SK-N-SH (cell line): ENCODE measurements at regions not wholly inside any gene's neighbourhood (a gene's known extent, or its start where the extent isn't known, plus 50 kb on each side); places are given as distances from the start of the nearest gene placed in this dataset.

ENCODE experiments used
- CTCF ChIA-PET: fragments of 300-600, 350-600 bp; formaldehyde crosslinking; extraction: SDS; loops from one replicate; lab custom pipeline; 2021; lab: Yijun Ruan, JAX
- POLR2A ChIA-PET: fragments of 350-600 bp; sonication (Branson Sonifier 250); formaldehyde crosslinking; extraction: SDS; loops from one replicate; lab custom pipeline; 2020; ENCODE audit warnings: antibody characterized with exemption, inconsistent platforms; lab: Yijun Ruan, JAX
- DNase-seq: peaks from one replicate; pipeline ENCODE4 v3.0.0; 2012
- H2AFZ ChIP-seq: fragments of 200-600 bp; sonication (generic); 2 replicates; pipeline ENCODE4 v1.8.1; 2016; ENCODE audit warnings: antibody characterized with exemption, mild to moderate bottlenecking, low read depth
- H3F3A ChIP-seq: fragments of 200-600 bp; sonication (generic); replicated peaks from 2 replicates; pipeline ENCODE3; 2016; ENCODE audit warnings: antibody characterized with exemption, mild to moderate bottlenecking; ENCODE audit not compliant: insufficient read depth
- H3K27ac ChIP-seq, 2 experiments: fragments of 200-500 bp in 1 of 2; fragments of 200-600 bp in 1 of 2; sonication (Bioruptor generic) in 1 of 2; sonication (generic), shearing (Covaris generic) in 1 of 2; 2 replicates each; pipeline versions ENCODE4 v1.5.1 to v1.6.1; 2014 to 2016; ENCODE audit warnings: low read depth in 2 of 2, inconsistent platforms in 1 of 2, low read length in 1 of 2, mild to moderate bottlenecking in 1 of 2, mixed read lengths in 1 of 2
- H3K27me3 ChIP-seq: fragments of 200-600 bp; sonication (generic), shearing (Covaris generic); 2 replicates; pipeline ENCODE4 v1.6.1; 2016; ENCODE audit warnings: mixed run types; ENCODE audit not compliant: insufficient read depth
- H3K36me3 ChIP-seq, 2 experiments: fragments of 200-500 bp in 1 of 2; fragments of 200-600 bp in 1 of 2; sonication (Bioruptor generic) in 1 of 2; sonication (generic) in 1 of 2; replicated peaks in 1 of 2; 2 replicates each; pipeline versions ENCODE3 to v1.5.1; 2014 to 2016; ENCODE audit warnings: low read length in 1 of 2, mild to moderate bottlenecking in 1 of 2; ENCODE audit not compliant: insufficient read depth in 2 of 2, control insufficient read depth in 1 of 2
- H3K4me1 ChIP-seq, 2 experiments: fragments of 200-500 bp in 1 of 2; fragments of 200-600 bp in 1 of 2; sonication (Bioruptor generic) in 1 of 2; sonication (generic), shearing (Covaris generic) in 1 of 2; 2 replicates each; pipeline versions ENCODE4 v1.5.1 to v1.6.1; 2014 to 2016; ENCODE audit warnings: low read depth in 1 of 2, low read length in 1 of 2, mixed run types in 1 of 2; ENCODE audit not compliant: insufficient read depth in 2 of 2, control insufficient read depth in 1 of 2
- H3K4me2 ChIP-seq: fragments of 200-600 bp; sonication (generic), shearing (Covaris generic); 2 replicates; pipeline ENCODE4 v1.6.1; 2017; ENCODE audit warnings: mixed run types
- H3K4me3 ChIP-seq, 2 experiments: fragments of 200-500 bp in 1 of 2; fragments of 200-600 bp in 1 of 2; sonication (Bioruptor generic) in 1 of 2; sonication (generic), shearing (Covaris generic) in 1 of 2; 2 replicates each; pipeline versions ENCODE4 v1.5.1 to v1.8.1; 2014 to 2016; ENCODE audit warnings: low read depth in 2 of 2, inconsistent platforms in 1 of 2, low read length in 1 of 2, mild to moderate bottlenecking in 1 of 2, mixed read lengths in 1 of 2, moderate library complexity in 1 of 2
- H3K79me2 ChIP-seq: fragments of 200-600 bp; sonication (generic); 2 replicates; pipeline ENCODE4 v1.8.1; 2017; ENCODE audit warnings: mild to moderate bottlenecking; ENCODE audit not compliant: insufficient read depth
- H3K9ac ChIP-seq: fragments of 200-600 bp; sonication (generic); 2 replicates; pipeline ENCODE4 v1.6.1; 2017; ENCODE audit warnings: mixed run types
- H3K9me2 ChIP-seq: fragments of 200-600 bp; sonication (generic); 2 replicates; pipeline ENCODE4 v1.6.1; 2017; ENCODE audit warnings: mixed run types
- H3K9me3 ChIP-seq: fragments of 200-600 bp; sonication (generic); 2 replicates; pipeline ENCODE4 v1.6.1; 2017; ENCODE audit warnings: mixed run types, mild to moderate bottlenecking, moderate library complexity
- H4K20me1 ChIP-seq: fragments of 200-600 bp; sonication (generic); 2 replicates; pipeline ENCODE4 v1.6.1; 2017; ENCODE audit warnings: mild to moderate bottlenecking, mixed run types; ENCODE audit not compliant: insufficient read depth
- CTCF ChIP-seq: fragments of 200-600 bp; sonication (generic); IDR thresholded peaks from 2 replicates; pipeline ENCODE4 v1.6.1; 2017; ENCODE audit warnings: antibody characterized with exemption, mild to moderate bottlenecking, moderate library complexity
- FOSL2 ChIP-seq: IDR thresholded peaks from 2 replicates; pipeline ENCODE4 v1.4.0; 2012; ENCODE audit warnings: low read depth, mild to moderate bottlenecking, moderate library complexity, borderline replicate concordance
- FOXJ3 ChIP-seq: sonication (generic); formaldehyde crosslinking; IDR thresholded peaks from 2 replicates; pipeline ENCODE4 v1.5.1; 2020; ENCODE audit warnings: mild to moderate bottlenecking, missing genetic modification reagents
- RAD21 ChIP-seq: IDR thresholded peaks from 2 replicates; pipeline ENCODE4 v1.6.1; 2012; ENCODE audit warnings: mild to moderate bottlenecking, low read length
- RFX5 ChIP-seq: IDR thresholded peaks from 2 replicates; pipeline ENCODE4 v1.6.1; 2012; ENCODE audit warnings: mild to moderate bottlenecking, improper control_type of control experiment, low read length
- SIN3A ChIP-seq: IDR thresholded peaks from 2 replicates; pipeline ENCODE4 v1.6.1; 2012; ENCODE audit warnings: low read depth, mild to moderate bottlenecking, low read length, moderate library complexity, borderline replicate concordance
- SMC3 ChIP-seq: IDR thresholded peaks from 2 replicates; pipeline ENCODE4 v1.6.1; 2012; ENCODE audit warnings: low read depth, low read length, improper control_type of control experiment
- TCF12 ChIP-seq: IDR thresholded peaks from 2 replicates; pipeline ENCODE4 v1.4.0; 2012
- TEAD4 ChIP-seq: IDR thresholded peaks from 2 replicates; pipeline ENCODE4 v1.4.0; 2012; ENCODE audit warnings: mild to moderate bottlenecking, borderline replicate concordance; ENCODE audit not compliant: insufficient read depth
- ZBTB33 ChIP-seq: IDR thresholded peaks from 2 replicates; pipeline ENCODE4 v1.4.0; 2012; ENCODE audit warnings: low read depth, borderline replicate concordance
- WGBS: methylation state at CpG from one replicate; pipeline ENCODE4 v1.1.6; 2017; ENCODE audit warnings: low lambda C conversion rate; 5-methylcytosine and 5-hydroxymethylcytosine counted together
- TF ChIP-seq, protein P1 (sequence below): IDR thresholded peaks from 2 replicates; pipeline ENCODE4 v1.6.1; 2012; ENCODE audit warnings: mild to moderate bottlenecking, low read depth, low read length, moderate library complexity

DNA sequence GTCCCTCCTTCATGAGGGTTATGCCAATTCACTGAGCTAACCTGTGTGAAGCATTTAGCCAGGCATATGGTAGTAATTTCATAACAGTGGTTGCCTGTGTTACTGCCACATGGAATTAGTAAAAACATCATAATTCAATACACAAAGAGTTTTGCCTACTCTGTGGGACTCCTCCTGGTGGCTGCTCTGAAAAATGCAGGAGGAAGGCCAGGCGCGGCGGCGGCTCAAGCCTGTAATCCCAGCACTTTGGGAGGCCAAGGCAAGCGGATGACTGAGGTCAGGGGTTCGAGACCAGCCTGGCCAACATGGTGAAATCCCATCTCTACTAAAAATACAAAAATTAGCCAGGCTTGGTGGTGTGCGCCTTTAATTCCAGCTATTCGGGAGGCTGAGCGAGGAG, 547.3 kb downstream of the CDK5RAP2 start:
- CTCF ChIA-PET = interaction anchor here (0.6 kb wide), 2 partner anchors 9 to 18 kb away, joined by 3 read pairs; no protein-coding TSS in a partner anchor
- peak; percentile 42 for DNase-seq

More for the DNA sequence above, 547.3 kb downstream of the CDK5RAP2 start:
- Histone ChIP-seq H3K4me2 (no peak overlapping the region), H3K27me3 (no peaks in the 10 kb centered on the region), H3K27ac (no peak overlapping the region), H3F3A (no peaks in the 10 kb centered on the region), H3K9me3 (no peaks in the 10 kb centered on the region), H3K4me3 (no peak overlapping the region), H3K9me2 (no peaks in the 10 kb centered on the region), H3K4me1 (peaks cover 0 to 8% of the 10 kb centered on the region in 2 experiments; a peak in 1 of 4 replicates), H3K9ac (no peak overlapping the region), H2AFZ (no peak overlapping the region), H3K79me2 (no peaks in the 10 kb centered on the region), H3K36me3 (no peaks in the 10 kb centered on the region), H4K20me1 (no peaks in the 10 kb centered on the region)
- WGBS = 75% methylated on average over 8 of the region's 9 CpGs
- no peak for TF ChIP-seq TCF12
- TF ChIP-seq CTCF = peak; percentile 28; the same call in 1 of the 2 replicates
- TF ChIP-seq ZBTB33 = no peak
- no peak for TF ChIP-seq TEAD4
- no peak for TF ChIP-seq FOSL2
- no peak for TF ChIP-seq FOXJ3
- peak; percentile 10; the same call in 1 of the 2 replicates for TF ChIP-seq SMC3
- TF ChIP-seq, protein P1, sequence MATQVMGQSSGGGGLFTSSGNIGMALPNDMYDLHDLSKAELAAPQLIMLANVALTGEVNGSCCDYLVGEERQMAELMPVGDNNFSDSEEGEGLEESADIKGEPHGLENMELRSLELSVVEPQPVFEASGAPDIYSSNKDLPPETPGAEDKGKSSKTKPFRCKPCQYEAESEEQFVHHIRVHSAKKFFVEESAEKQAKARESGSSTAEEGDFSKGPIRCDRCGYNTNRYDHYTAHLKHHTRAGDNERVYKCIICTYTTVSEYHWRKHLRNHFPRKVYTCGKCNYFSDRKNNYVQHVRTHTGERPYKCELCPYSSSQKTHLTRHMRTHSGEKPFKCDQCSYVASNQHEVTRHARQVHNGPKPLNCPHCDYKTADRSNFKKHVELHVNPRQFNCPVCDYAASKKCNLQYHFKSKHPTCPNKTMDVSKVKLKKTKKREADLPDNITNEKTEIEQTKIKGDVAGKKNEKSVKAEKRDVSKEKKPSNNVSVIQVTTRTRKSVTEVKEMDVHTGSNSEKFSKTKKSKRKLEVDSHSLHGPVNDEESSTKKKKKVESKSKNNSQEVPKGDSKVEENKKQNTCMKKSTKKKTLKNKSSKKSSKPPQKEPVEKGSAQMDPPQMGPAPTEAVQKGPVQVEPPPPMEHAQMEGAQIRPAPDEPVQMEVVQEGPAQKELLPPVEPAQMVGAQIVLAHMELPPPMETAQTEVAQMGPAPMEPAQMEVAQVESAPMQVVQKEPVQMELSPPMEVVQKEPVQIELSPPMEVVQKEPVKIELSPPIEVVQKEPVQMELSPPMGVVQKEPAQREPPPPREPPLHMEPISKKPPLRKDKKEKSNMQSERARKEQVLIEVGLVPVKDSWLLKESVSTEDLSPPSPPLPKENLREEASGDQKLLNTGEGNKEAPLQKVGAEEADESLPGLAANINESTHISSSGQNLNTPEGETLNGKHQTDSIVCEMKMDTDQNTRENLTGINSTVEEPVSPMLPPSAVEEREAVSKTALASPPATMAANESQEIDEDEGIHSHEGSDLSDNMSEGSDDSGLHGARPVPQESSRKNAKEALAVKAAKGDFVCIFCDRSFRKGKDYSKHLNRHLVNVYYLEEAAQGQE = no peak
- TF ChIP-seq RAD21 = peak; percentile 39
- no peak for TF ChIP-seq SIN3A
- no peak for TF ChIP-seq RFX5
- POLR2A ChIA-PET = no interaction called here
